HG02981 (cell line): ENCODE measurements at regions not wholly inside any gene's neighbourhood (a gene's known extent, or its start where the extent isn't known, plus 50 kb on each side); places are given as distances from the start of the nearest gene placed in this dataset.
"Not testable (repeated sequence)": the region's sequence is repeated elsewhere in the genome, so short reads cannot be mapped to it uniquely, and the experiment has no call there.

Experiments used
- ATAC-seq: cut with Tn5 transposase; IDR thresholded peaks from one replicate; pipeline ENCODE4 v1.9.1; 2021; ENCODE audit warnings: mild to moderate bottlenecking, moderate library complexity; ENCODE audit not compliant: unreplicated experiment

DNA sequence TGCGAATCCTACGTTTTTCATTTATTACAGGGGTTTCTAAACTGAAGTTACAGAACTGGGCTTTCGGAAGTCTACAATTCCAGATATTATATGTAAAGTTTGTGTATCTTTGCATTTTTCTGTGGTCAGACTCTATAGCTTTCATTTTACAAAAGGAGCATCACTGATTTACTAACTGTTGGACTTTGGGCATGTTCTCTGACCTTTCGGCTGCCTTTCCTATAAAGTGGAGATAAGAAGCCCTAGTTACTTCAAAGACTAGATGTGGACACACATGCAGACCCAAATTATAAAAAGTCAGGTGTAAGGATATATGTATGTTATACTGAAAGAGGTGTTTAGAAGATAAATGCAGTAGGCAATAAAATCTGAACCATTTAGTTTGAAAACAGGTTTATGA is 126.6 kb upstream of the PRKCQ start:
- no peak for ATAC-seq

DNA sequence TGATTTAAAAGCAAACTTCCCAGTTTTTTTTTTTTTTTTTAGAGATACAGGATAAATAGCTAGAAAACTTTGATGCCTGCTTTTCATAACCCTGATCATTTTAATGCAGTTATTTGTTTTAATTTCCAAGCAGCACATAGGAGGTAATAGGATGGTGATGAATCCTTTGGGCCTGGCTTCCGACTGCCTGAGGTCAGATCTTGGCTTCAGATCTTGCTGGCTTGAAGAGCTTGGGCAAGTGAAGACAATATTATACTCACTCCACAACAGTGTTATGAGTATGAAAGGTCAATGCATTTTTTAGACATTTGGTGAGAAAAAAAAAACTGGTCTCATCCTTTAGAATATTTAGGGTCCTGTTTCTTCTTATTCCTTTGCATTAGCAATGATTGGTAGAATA is 124.8 kb upstream of the PRKCQ start:
- no peak for ATAC-seq

DNA sequence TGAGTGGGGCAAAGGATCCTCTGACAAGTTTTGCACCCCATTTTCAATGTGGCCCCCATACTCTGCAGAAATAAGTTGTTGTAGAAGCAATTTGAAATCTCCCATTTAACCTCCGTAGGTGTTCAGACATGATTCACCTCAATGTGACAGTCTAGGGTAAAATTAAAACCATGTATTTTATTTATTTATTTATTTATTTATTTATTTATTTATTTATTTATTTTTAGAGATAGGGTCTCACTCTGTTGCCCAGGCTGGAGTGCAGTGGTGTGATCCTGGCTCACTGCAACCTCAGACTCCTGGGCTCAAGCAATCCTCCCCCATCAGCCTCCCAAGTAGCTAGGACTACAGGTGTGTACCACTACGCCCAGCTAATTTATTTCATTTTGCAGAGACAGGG is 122.8 kb upstream of the PRKCQ start:
- not testable (repeated sequence) for ATAC-seq

DNA sequence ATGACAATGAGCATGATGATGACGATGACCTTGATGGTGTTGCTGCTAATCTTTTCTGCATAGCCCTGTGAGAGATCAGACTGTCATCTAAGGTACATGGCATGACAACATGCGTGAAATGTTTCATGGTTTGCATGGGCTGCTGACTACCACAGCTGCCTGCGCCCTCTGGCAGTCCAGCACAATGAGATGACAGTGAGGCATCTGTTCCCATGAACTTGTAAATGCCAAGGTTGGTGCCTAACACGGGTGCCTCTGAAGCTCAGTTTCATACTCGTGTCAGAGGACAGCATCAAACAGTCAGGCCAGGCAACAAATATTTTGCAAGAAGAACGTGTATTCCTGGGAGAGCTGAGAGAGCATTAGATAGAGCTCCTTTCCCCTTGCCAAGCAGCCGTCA is 122.0 kb upstream of the PRKCQ start:
- no peak for ATAC-seq

DNA sequence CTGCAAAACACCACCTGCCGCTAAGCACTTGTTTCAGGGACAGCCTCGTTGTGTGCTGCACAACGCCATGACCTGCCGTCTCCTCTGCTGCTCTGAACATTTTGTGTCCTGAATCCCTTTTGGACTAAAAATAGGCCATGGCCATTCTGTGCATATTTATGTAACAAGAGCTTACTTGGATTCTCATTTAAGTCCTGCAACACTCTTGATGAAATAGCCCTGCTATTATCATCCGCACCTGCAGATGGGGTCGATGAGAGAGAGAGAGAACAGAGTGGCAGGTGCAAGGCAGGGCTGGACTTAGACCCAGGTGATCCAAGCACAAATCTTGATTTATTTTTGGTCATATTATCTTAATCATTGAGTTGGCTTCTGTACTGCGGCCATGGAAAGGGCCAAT is 121.2 kb upstream of the PRKCQ start:
- no peak for ATAC-seq

DNA sequence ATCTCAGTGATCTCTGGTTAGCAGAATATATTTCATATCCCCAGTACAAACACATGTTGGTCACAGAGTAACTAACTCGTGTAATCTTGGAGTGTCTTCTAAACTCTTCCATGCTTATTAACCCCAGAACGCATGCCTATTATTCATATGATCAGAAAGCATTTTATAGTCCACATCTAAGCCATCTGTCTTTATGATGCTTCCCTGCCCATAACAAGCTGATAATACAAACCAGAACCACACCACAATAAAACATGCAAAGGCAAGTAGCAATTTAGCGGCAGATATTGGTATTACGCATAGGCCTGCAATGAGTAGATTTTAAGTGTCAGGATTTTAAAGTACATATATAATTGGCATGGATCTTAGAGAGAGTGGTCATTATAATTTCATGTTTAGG is 120.0 kb upstream of the PRKCQ start:
- no peak for ATAC-seq

DNA sequence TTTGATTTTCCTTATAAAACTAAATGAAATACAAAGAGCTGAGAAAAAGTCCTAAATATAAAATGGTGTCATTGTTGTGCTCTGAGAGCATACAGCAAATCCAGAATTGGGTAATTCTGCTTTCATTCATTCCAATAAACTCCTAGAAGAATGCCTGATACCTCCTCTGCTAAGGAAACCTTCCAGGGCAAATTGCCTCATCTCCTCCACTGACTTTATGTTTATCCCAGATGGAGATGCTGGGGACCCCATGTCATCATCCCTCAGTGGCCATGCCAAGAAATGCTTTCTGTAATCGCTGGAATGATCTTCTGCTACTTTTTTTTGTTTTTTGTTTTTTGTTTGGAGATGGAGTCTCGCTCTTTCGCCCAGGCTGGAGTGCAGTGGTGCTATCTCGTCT is 119.3 kb upstream of the PRKCQ start:
- no peak for ATAC-seq

DNA sequence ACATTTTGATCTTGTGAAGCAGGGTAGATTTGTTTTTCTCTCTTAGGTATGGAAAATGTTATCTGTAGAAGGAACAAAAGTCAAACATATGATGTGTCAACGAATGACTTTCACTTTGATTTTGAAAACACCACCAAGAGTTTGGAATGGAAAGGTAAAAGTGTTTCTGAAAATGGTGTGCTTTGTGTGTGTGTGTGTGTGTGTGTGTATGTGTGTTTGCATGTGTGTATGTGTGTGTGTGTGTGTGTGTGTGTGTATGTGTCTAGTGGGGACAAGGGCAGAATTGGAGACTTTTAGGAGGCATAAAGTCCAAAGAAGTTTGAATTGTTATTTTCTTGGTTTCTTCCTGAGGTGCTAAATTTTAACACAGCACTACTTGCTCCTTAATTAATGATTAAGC is 115.4 kb upstream of the PRKCQ start:
- no peak for ATAC-seq

DNA sequence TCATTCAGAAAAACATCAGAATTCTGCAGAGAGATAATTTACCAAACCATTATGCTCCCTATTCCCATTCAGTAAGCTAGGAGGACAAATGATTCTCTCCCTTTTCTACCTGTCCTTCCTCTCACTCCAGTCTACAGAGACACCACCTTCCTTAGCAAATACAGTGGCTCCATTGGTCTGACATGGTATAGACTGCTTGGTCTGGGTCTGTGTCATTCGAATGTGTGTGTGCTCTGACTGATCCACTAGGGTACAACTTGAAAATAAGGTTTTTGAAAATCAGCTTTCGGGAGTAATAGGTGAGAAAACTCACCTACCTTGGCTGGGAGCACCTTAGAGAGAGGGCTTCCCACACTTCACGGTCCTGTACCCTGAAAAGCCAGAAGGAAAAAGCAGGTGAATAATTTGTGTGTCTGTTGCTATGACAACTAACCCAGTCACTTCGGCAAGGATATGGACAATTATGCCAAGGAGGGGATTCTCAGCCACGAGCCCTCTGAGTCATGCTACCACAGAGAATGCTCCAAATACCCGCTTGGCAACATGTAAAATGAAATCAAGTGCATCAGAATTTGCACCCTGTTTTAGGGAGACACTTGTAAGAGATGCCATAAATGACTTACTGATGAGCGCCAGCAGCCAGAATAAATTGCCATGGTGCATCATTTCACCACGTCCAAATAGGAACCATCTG is 114.5 kb upstream of the PRKCQ start:
- ATAC-seq, result no peak

DNA sequence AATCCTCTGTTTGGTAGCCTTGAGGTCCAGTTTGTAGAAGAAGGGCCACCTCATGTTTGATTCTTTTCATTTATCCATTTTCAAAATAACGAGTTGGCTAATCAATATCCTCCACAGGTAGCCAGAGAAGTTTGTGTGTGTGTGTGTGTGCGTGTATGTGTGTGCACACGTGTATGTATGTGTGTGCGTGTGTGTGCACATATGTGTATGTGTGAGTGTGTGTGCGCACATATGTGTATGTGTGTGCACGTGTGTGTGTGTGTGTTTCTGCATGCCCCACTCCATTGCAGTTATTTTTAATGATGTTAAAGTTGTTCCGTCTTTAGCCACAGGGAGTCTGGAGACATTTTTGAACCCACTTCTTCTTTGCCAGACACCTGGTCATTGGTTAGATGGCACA is 112.8 kb upstream of the PRKCQ start:
- no peak for ATAC-seq

DNA sequence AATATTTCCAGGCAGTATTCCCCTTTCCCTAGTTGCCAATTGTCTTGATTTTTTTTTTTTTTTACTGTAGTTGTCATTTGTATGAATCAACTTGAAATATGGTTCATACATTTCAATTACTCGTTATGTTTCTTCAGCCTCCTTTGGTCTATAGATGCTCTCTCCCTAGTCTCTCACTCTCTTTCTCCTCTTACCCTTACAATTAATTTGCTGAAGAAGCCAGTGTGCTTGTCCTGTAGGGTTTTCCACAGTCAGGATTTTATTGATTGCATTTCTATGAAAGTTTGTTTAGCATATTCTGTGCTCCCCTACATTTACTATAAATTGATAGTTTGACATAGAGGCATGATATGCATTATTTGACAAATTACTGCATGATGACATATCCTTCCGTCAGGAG is 112.0 kb upstream of the PRKCQ start:
- ATAC-seq, result no peak

DNA sequence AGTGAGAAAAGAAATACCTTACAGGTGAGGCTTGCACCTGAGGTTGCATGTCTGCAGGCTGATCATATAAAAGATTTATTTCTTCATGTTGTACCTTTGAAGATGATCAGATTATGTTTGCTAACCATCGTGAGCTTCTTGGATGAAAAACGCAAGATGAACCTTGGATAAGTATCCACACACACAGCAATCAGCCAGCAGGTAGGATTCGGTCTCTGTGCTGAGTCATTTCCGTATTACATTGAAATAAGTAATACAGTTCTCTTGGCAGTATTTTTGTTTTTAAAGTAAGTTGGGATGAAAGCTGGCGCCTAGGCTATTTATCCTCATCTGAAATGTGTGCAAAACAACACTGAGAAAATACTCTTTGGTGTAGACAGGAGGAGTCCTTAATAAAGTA is 109.0 kb upstream of the PRKCQ start:
- ATAC-seq, result no peak

DNA sequence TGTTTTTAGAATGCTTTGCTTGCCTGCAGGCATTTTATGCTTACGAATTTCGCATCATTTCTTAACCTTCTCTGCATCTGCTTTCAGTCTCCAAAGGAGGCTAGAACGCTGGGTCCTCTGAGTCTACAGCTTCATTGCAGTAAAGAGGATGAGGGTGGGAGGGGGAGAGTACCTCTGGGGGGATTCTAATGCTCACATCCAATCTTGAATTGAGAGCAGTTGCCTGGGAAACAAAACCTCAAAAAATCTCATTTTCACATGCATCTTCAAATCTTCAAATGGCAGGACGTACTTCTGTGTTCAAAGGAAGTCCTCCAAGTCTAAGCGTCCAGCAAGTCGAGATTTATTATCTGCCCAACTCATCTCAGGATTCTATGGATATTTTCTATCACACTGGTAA is 100.7 kb upstream of the PRKCQ start:
- no peak for ATAC-seq

DNA sequence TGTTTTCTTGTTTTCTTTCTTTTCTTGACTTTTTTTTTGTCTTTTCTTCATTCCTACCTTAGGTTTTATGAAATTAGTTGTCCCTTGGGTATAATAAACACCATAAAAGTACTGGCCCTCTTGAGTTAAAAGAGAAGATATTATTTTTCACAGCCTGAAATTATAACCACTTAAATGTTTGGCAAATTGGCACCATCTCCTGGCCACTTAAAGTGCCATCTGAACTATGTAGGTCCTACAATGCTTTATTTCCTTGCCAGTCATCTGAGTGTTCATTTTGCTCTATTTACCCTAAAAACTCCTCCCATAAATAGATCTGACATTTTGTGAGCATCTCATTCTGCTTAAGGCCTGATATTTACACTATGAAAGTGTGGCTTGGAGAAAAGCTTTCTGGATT is 98.9 kb upstream of the PRKCQ start:
- no peak for ATAC-seq

DNA sequence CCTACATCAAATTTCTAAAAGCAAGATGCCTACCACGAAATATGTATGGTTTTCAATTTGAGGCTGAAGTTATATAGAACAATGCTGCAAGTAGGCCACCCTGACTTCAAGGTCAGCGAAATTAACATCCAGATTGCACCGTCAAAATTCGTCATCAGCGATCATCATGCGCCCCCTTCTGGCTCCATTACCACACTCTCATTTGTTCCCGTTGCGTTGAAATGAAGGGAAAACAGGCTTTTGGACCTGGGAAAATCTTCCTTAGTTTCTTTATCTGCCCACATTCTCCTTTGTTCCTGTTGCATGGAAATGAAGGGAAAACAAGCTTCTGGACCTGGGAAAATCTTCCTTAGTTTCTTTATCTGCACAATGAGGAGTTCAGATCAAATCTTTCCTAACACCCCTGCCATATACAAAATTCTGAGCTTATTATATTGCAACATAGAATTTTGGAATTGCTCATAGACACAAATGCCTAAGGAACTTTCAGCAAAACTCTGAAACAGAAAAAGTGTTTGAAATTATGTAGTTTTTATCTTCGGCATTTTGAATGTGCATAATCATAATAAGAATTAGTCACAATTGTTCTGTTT is 98.2 kb upstream of the PRKCQ start:
- ATAC-seq, result no peak

DNA sequence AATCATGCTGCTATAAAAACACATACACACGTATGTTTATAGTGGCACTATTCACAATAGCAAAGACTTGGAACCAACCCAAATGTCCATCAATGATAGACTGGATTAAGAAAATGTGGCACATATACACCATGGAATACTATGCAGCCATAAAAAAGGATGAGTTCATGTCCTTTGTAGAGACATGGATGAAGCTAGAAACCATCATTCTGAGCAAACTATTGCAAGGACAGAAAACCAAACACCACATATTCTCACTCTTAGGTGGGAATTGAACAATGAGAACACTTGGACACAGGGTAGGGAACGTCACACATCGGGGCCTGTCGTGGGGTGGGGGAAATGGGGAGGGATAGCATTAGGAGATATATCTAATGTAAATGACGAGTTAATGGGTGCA is 97.1 kb upstream of the PRKCQ start:
- ATAC-seq, result not testable (repeated sequence)

DNA sequence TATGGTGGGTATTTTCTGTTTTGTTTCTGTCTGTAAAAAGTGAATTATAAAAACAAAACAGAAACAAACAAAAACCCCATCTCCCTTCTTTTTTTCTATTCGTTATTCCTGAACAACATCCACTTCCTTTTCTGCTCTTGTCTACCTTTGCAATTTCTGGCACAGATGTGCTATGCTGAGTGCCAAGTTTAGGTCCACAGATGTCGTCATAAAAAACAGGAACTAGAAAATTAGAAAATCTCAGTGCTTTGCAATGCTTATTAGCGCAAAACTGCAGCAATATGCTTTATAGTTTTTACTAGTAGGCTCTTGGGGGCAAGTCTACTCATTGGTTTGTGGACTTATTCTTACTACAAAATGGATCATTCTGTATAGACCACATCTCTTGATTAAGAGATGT is 94.2 kb upstream of the PRKCQ start:
- ATAC-seq, result no peak

DNA sequence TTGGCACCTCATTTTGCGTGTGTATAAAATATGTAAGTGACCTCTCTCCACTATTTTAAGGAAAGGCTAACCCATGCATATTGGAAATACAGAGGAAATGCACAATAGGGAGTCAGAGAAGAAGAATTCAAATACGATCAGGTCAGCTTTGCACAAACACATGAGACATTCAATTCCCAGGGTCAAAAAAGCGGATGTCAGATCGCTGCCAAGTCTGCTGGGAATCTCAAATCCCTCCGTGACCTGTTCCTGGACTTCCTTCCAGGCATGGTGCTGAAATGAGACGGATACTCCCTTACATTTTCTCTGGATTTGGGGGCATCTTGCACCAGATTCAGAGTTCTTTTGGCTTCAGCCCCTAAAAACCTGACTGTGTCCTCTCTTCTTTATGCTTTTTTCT is 91.9 kb upstream of the PRKCQ start:
- ATAC-seq, result no peak

DNA sequence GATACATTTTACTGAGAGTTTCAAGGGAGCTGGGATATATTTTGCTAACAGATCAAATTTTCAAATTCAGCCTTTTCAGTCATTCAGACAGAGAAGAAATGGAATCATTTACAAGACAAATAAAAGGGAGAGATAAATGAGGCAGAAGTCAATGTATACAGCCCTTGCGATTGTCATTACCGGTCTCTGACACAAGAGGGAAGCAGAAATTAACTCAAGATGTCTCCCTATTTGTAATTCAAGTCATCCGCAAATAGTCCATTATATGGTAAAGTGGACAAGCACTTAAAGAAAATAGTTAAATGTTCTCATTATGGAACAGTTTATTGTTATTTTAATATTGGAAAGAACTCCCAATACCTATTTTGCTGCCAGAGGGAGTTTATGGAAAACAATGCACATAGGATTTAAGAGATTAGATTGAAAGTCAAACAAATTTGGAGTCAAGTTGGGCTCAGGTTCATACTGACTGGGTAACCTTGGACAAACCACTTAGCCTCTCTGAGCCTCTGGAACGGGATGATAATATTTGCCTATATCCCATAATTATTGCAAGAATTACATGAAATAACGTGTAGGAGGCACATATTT is 89.3 kb upstream of the PRKCQ start:
- ATAC-seq, result no peak

DNA sequence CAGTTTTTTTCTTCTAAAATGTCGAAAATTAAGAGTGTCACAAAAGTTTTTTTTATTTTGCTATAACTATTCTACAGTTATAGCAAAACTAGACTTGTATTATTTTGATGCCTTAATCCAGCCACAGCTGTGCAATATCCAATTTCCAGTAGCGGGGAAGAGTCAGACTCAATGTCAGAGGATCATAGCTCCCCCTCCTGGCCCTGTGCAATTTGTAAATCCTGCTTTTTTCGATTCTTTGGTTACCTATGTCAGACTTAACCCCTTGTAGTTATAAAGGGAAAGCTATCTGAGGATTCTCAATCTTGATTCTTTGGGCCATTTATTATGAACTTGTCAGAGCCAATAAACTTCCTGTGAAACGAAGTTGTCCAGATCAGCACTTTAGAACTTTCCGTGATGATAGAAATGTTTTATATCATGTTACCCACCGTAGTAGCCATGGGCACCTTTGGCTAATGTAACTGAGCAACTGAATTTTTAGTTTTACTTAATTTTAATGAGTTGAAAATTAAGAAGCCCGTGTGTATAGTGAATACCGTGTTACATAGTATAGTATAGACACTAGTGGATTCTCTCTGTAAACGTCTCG is 87.7 kb upstream of the PRKCQ start:
- ATAC-seq, result no peak

DNA sequence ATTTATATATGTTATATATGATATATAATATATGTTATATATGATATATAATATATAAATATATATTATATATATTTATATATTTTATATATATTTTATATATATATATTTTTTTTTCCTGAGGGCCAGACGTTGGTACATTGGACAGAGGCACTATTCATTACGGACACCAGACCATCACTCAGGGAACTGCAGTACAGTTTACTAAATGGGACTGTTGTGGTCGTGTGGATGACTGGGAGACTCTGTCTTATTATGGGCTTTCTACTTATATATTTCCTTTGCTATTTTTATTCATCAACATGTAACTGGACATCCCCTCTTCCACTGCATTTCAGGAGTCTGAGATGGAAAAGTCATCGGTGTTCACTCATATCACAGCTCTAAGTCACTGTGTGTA is 87.1 kb upstream of the PRKCQ start:
- no peak for ATAC-seq

DNA sequence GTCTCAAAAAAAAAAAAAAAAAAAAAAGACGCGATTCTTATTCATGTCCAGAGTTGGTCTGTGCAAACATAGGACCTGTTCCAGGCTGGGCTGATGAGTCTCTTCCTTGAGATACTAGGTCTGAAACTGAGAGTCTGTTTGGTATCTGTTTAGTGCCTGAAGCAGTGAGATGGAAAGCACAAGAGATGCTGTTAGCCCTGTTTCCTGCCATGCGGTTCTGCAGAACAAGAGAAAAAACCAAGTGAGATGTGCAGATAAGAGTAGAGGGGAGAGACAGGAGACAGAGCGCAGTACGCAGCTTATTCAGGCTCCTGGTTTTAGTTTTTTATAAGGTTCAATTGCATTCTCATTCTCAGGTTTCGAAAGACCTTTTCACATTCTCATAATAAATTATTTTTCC is 85.8 kb upstream of the PRKCQ start:
- ATAC-seq, result no peak
